HUES48 (cell line): ENCODE measurements at regions not wholly inside any gene's neighbourhood (a gene's known extent, or its start where the extent isn't known, plus 50 kb on each side); places are given as distances from the start of the nearest gene placed in this dataset.

Experiments
- H3K27ac ChIP-seq: one replicate; pipeline ENCODE4 v1.7.0; 2013; ENCODE audit warnings: low read depth, low read length, inconsistent platforms
- H3K27me3 ChIP-seq: 2 replicates; pipeline ENCODE4 v1.6.1; 2013; ENCODE audit warnings: mild to moderate bottlenecking, low read length; ENCODE audit not compliant: control insufficient read depth, insufficient read depth
- H3K36me3 ChIP-seq: 2 replicates; pipeline ENCODE4 v1.6.1; 2013; ENCODE audit warnings: low read length; ENCODE audit not compliant: control insufficient read depth, insufficient read depth
- H3K4me1 ChIP-seq: 2 replicates; pipeline ENCODE4 v1.6.1; 2013; ENCODE audit warnings: mild to moderate bottlenecking, low read length; ENCODE audit not compliant: control insufficient read depth, insufficient read depth
- H3K4me3 ChIP-seq: 2 replicates; pipeline ENCODE4 v1.5.1; 2013; ENCODE audit warnings: mild to moderate bottlenecking, low read depth, low read length
- H3K9ac ChIP-seq: 2 replicates; pipeline ENCODE4 v1.6.1; 2013; ENCODE audit warnings: mild to moderate bottlenecking, low read depth, low read length, moderate library complexity
- H3K9me3 ChIP-seq: 2 replicates; pipeline ENCODE4 v1.6.1; 2013; ENCODE audit warnings: low read length; ENCODE audit not compliant: control insufficient read depth, insufficient read depth

- peaks cover under 1% of the 10 kb centered on the region; the same call in 1 of the 2 replicates for H3K4me1 ChIP-seq
- no peak overlapping the region for H3K9ac ChIP-seq
- H3K9me3 ChIP-seq, result no peaks in the 10 kb centered on the region
These were observed 289.2 kb upstream of the DMRT1 start for GRCh38 chr9:551986-552929.

GRCh38 chr9:555493-555892, 286.0 kb upstream of the DMRT1 start:
- no peaks in the 10 kb centered on the region for H3K27me3 ChIP-seq
- H3K9ac ChIP-seq, result no peak overlapping the region
- no peaks in the 10 kb centered on the region for H3K9me3 ChIP-seq
- H3K36me3 ChIP-seq, result no peaks in the 10 kb centered on the region
- H3K27ac ChIP-seq, result no peak overlapping the region
- H3K4me1 ChIP-seq, result peaks cover 7% of the 10 kb centered on the region
- no peak overlapping the region for H3K4me3 ChIP-seq

More at GRCh38 chr9:551986-552929, 289.2 kb upstream of the DMRT1 start:
- Histone ChIP-seq H3K4me3 (no peak overlapping the region), H3K27me3 (no peaks in the 10 kb centered on the region), H3K27ac (no peak overlapping the region), H3K36me3 (no peaks in the 10 kb centered on the region)

DNA sequence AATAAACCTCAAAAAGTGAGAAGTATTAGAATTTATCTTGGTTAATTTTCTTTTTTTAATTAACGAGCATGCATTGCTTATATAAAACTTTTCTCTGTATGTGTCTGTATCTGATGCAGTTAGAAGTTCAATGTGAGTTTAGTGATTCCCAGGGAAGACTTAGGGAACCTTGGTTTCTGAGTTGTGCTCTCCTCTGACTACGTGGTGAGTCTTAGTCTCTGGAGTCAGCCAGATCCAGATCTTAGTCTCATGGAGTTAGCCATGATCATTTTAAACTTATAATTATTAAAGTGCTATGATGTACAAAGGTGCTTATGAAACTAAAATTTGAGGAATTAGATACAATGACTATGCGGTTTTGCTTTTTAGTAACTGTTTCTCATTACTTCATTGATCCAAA, 285.3 kb upstream of the DMRT1 start:
- Histone ChIP-seq H3K4me3 (no peak overlapping the region), H3K27ac (no peak overlapping the region), H3K4me1 (peaks cover 11% of the 10 kb centered on the region), H3K36me3 (no peaks in the 10 kb centered on the region), H3K9ac (no peak overlapping the region), H3K9me3 (no peaks in the 10 kb centered on the region), H3K27me3 (no peaks in the 10 kb centered on the region)

GRCh38 chr9:556675-557074, 284.8 kb upstream of the DMRT1 start:
- H3K27ac ChIP-seq, result no peak overlapping the region
- no peaks in the 10 kb centered on the region for H3K9me3 ChIP-seq
- H3K27me3 ChIP-seq, result no peaks in the 10 kb centered on the region
- peaks cover 11% of the 10 kb centered on the region for H3K4me1 ChIP-seq
- no peak overlapping the region for H3K9ac ChIP-seq
- H3K4me3 ChIP-seq, result no peak overlapping the region
- no peaks in the 10 kb centered on the region for H3K36me3 ChIP-seq

DNA sequence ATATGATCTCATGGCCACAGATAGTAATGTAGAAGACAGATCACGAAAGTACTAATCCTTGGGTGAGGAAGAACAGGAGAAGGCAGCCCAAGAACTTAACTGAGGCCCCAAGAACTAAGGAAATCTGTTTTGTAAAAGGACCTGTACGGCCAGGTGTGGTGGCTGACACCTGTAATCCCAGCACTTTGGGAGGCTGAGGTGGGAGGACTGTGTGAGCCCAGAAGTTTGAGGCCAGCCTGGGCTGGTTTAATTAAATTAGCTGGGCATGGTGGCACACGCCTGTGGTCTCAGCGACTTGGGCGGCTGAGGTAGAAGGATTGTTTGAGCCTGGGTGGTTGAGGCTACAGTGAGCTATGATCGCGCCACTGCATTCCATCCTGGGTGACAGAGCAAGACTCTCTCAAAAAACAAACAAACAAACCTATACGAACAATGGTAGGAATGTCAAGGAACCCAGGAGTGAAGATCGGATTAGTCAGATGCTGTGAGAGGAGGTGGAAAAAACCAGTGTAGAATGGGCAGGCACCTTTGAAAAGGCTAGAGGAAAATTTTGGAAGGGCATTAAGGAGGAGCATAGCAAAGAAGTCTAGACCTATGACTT, 283.8 kb upstream of the DMRT1 start:
- no peaks in the 10 kb centered on the region for H3K27me3 ChIP-seq
- H3K36me3 ChIP-seq, result no peaks in the 10 kb centered on the region
- no peak overlapping the region for H3K4me3 ChIP-seq
- H3K9ac ChIP-seq, result no peak overlapping the region
- H3K4me1 ChIP-seq, result peaks cover 11% of the 10 kb centered on the region
- no peaks in the 10 kb centered on the region for H3K9me3 ChIP-seq
- peak overlapping the region; percentile 48 for H3K27ac ChIP-seq

GRCh38 chr9:561427-561826, 280.1 kb upstream of the DMRT1 start:
- Histone ChIP-seq H3K4me3 (no peak overlapping the region), H3K9ac (no peak overlapping the region), H3K9me3 (no peaks in the 10 kb centered on the region), H3K4me1 (peaks cover 11% of the 10 kb centered on the region), H3K36me3 (no peaks in the 10 kb centered on the region), H3K27me3 (no peaks in the 10 kb centered on the region), H3K27ac (no peak overlapping the region)

DNA sequence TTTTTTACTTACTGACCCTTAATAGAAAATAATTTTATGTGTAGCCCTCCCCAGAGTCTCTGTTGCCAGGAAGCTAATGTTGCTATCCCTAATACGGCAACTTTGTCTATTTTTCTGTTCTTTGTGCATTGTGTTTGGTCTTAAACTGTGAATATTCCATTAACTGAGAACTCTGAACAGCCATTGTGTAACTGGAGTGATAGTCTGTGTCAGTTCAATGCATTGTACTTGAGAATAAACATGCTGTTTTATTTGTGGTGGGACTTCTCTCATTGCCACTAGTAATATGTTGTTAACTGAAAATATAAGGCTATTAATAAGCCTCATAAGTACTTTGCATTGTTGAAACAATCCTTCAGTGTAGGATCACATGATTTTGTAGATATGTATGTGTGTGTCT, 278.3 kb upstream of the DMRT1 start:
- Histone ChIP-seq H3K4me3 (no peak overlapping the region), H3K4me1 (peaks cover 9% of the 10 kb centered on the region), H3K36me3 (no peaks in the 10 kb centered on the region), H3K27ac (no peak overlapping the region), H3K9me3 (no peaks in the 10 kb centered on the region), H3K27me3 (no peaks in the 10 kb centered on the region), H3K9ac (no peak overlapping the region)

DNA sequence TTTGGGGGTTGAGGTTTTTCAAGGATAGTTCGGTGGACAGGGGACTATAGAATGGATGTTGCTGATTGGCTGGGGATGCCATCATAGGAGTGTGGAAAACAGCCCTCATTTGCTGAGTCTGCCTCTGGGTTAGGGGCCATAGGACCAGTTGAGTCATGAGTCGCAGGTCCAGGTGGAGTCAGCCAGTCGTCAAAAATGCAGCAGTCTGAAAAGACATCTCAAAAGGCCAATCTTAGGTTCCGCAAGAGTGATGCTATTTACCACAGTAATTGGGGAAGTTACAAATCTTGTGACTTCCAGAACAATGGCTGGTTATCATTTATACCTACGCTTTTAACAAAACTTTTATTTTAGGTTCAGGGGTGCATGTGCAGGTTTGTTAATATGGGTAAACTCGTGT, 276.0 kb upstream of the DMRT1 start:
- H3K4me3 ChIP-seq, result no peak overlapping the region
- H3K9me3 ChIP-seq, result no peaks in the 10 kb centered on the region
- no peaks in the 10 kb centered on the region for H3K36me3 ChIP-seq
- no peak overlapping the region for H3K27ac ChIP-seq
- no peaks in the 10 kb centered on the region for H3K27me3 ChIP-seq
- H3K9ac ChIP-seq, result no peak overlapping the region
- peaks cover 4% of the 10 kb centered on the region; the same call in 1 of the 2 replicates for H3K4me1 ChIP-seq

DNA sequence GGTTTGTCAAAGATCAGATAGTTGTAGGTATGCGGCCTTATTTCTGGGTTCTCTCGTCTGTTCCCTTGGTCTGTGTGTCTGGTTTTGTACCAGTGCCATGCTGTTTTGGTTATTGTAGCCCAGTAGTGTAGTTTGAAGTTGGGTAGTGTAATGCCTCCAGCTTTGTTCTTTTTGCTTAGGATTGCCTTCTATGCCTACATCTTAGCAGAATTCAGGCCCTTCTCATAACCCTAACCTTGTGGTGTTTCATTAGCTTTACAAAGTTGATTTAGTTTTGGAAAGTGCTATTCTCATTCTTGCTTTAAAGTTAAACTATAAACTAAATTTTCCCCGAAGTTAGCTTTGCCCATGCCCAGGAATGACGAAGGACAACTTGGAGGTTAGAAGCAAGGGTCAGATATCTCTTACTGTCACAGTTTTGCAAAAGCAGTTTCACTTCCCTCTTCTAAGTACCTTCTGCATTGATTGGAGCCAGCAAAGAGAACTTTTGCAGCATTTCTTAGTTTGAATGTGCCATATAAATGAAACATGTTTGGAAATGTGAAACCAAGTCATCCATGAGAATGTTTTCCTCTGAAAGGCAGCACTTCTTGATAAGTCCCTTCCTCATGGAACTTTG, 274.3 kb upstream of the DMRT1 start:
- Histone ChIP-seq H3K4me3 (no peak overlapping the region), H3K36me3 (no peaks in the 10 kb centered on the region), H3K9me3 (no peaks in the 10 kb centered on the region), H3K27me3 (no peaks in the 10 kb centered on the region), H3K9ac (no peak overlapping the region), H3K27ac (no peak overlapping the region), H3K4me1 (no peaks in the 10 kb centered on the region)

DNA sequence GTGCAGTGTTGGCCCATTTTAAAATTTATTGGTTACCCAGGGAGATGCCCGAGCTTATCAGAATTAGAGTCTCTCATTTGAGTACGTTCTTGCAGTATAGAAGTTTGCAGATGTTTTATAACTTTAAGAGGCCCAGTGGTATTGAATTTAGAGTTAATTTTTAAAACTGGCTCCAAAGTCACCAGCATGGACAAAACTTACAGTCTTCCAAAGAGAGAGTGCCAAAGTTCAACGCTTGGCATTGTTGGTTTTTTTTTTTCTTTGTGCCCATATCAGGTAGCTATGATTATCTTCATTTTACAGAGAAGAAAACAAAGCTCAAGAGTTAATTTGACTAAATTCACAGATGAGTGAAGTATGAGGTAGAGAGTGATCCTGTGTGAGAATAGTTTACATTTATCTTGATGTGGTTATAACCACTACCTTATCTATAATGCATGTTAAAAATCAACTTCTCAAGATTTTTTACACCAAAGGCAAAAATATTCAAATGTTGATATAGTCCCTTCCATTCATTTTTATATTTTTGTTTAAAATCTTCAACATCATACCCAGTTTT, 273.7 kb upstream of the DMRT1 start:
- no peak overlapping the region for H3K9ac ChIP-seq
- no peaks in the 10 kb centered on the region for H3K4me1 ChIP-seq
- no peak overlapping the region for H3K4me3 ChIP-seq
- H3K27me3 ChIP-seq, result no peaks in the 10 kb centered on the region
- H3K9me3 ChIP-seq, result no peaks in the 10 kb centered on the region
- H3K27ac ChIP-seq, result no peak overlapping the region
- no peaks in the 10 kb centered on the region for H3K36me3 ChIP-seq

DNA sequence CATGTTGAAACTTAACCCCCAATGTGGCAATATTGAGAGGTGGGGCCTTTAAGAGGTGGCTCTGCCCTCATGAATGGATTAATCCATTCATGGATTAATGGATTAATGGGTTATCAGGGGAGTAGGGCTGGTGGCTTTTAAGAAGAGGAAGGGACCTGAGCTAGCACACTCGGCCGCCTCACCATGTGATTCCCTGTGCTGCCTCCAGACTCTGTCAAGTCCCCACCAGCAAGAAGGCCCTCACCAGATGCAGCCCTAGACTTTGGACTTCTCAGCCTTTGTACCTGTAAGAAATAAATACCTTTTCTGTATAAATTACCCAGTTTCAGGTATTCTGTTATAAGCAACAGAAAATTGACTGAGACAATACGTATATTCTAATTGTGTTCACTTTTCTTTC, 272.2 kb upstream of the DMRT1 start:
- no peak overlapping the region for H3K4me3 ChIP-seq
- H3K36me3 ChIP-seq, result no peaks in the 10 kb centered on the region
- H3K4me1 ChIP-seq, result peaks cover 9% of the 10 kb centered on the region
- no peaks in the 10 kb centered on the region for H3K27me3 ChIP-seq
- no peaks in the 10 kb centered on the region for H3K9me3 ChIP-seq
- no peak overlapping the region for H3K9ac ChIP-seq
- no peak overlapping the region for H3K27ac ChIP-seq
